AG10803 (cell line): ENCODE measurements at regions not wholly inside any gene's neighbourhood (a gene's known extent, or its start where the extent isn't known, plus 50 kb on each side); places are given as distances from the start of the nearest gene placed in this dataset.
"Not testable (repeated sequence)": the region's sequence is repeated elsewhere in the genome, so short reads cannot be mapped to it uniquely, and the experiment has no call there.

Experiments used
- DNase-seq: peaks from one replicate; pipeline ENCODE4 v3.0.0; 2010; ENCODE audit warnings: low read depth
- H3K4me3 ChIP-seq: 2 replicates; pipeline ENCODE4 v1.5.1; 2011; ENCODE audit warnings: mild to moderate bottlenecking, low read length, control low read depth
- CTCF ChIP-seq: conservative IDR thresholded peaks from 2 replicates; pipeline ENCODE4 v1.5.1; 2011; ENCODE audit warnings: mild to moderate bottlenecking, low read length, control low read depth, inconsistent platforms

GRCh38 chr22:10771744-10772143 lies 4756.2 kb upstream of the OR11H1 start:
- H3K4me3 ChIP-seq, DNase-seq: not testable (repeated sequence)

- DNase-seq, H3K4me3 ChIP-seq: not testable (repeated sequence)
Observed at GRCh38 chr22:10773341-10773740, 4754.7 kb upstream of the OR11H1 start.

- not testable (repeated sequence) for H3K4me3 ChIP-seq, DNase-seq
Observed at GRCh38 chr22:10775601-10776357, 4752.2 kb upstream of the OR11H1 start.

- DNase-seq, H3K4me3 ChIP-seq: not testable (repeated sequence)
Observed at GRCh38 chr22:10776358-10776729, 4751.6 kb upstream of the OR11H1 start.

GRCh38 chr22:10777733-10778132 lies 4750.3 kb upstream of the OR11H1 start:
- DNase-seq, H3K4me3 ChIP-seq: not testable (repeated sequence)

- TF ChIP-seq CTCF: no peak
- no peak overlapping the region for H3K4me3 ChIP-seq
- DNase-seq: no peak
Observed at GRCh38 chr22:10778296-10778814, 4749.6 kb upstream of the OR11H1 start.

- DNase-seq: not testable (repeated sequence)
Observed at GRCh38 chr22:10779200-10779599, 4748.8 kb upstream of the OR11H1 start.

GRCh38 chr22:10780281-10780680 lies 4747.7 kb upstream of the OR11H1 start:
- DNase-seq: no peak
- no peak for TF ChIP-seq CTCF
- H3K4me3 ChIP-seq: no peak overlapping the region

More at GRCh38 chr22:10779200-10779599, 4748.8 kb upstream of the OR11H1 start:
- not testable (repeated sequence) for H3K4me3 ChIP-seq

GRCh38 chr22:10781571-10782403 lies 4746.2 kb upstream of the OR11H1 start:
- TF ChIP-seq CTCF: no peak
- H3K4me3 ChIP-seq: no peak overlapping the region
- no peak for DNase-seq
